Fibroblast of villous mesenchyme (primary cell): ENCODE measurements at regions not wholly inside any gene's neighbourhood (a gene's known extent, or its start where the extent isn't known, plus 50 kb on each side); places are given as distances from the start of the nearest gene placed in this dataset.

Experiments used
- DNase-seq: peaks from one replicate; pipeline ENCODE4 v3.0.0-alpha.2; 2010; ENCODE audit warnings: low read depth
- H3K4me3 ChIP-seq: 2 replicates; pipeline ENCODE4 v1.5.1; 2011; ENCODE audit warnings: low read depth, mild to moderate bottlenecking, low read length
- TF ChIP-seq, protein P1 (sequence below): IDR thresholded peaks from 2 replicates; pipeline ENCODE4 v1.5.1; 2012; ENCODE audit warnings: low read depth, mild to moderate bottlenecking, low read length; ENCODE audit not compliant: insufficient read depth

DNA sequence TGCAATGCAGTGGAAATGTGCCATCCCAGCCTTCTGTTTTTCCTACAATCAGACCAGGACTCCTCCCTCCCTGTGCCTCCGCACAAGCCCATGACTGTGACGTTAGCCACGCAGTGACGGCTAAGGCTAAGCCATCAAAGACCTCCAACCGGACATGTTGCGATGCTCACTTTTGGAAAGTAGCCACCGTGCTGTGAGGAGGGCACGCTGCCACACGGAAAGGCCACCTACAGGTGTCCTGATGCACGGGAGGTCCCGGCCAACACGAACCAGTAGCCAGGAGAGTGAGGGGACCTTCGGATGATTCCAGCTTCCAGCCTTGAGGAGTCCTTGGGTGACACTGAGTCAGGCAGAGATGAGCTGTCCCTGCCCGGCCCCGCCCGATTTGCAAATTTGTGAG lies 53.9 kb downstream of the FOXL1 start:
- TF ChIP-seq, protein P1, sequence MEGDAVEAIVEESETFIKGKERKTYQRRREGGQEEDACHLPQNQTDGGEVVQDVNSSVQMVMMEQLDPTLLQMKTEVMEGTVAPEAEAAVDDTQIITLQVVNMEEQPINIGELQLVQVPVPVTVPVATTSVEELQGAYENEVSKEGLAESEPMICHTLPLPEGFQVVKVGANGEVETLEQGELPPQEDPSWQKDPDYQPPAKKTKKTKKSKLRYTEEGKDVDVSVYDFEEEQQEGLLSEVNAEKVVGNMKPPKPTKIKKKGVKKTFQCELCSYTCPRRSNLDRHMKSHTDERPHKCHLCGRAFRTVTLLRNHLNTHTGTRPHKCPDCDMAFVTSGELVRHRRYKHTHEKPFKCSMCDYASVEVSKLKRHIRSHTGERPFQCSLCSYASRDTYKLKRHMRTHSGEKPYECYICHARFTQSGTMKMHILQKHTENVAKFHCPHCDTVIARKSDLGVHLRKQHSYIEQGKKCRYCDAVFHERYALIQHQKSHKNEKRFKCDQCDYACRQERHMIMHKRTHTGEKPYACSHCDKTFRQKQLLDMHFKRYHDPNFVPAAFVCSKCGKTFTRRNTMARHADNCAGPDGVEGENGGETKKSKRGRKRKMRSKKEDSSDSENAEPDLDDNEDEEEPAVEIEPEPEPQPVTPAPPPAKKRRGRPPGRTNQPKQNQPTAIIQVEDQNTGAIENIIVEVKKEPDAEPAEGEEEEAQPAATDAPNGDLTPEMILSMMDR: no peak
- no peak for DNase-seq
- no peak overlapping the region for H3K4me3 ChIP-seq

DNA sequence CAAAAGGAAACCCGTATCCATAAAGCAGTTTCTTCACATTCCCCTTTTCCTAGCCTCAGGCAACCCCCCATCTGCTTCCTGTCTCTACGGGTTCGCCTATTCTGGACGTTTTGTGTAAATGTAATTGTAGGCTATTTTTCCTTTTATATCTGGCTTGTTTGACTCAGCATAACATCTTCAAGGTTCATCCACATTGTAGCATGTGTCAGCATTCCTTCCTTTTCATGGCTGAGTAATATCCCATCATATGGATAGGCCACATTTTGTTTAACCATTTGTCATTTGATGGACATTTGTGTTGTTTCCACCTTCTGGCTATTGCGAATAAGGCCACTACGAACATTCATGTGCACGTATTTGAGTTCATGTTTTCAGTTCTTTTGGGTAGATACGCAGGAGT lies 54.6 kb downstream of the FOXL1 start:
- DNase-seq: no peak
- H3K4me3 ChIP-seq: no peak overlapping the region
- TF ChIP-seq, protein P1: no peak

DNA sequence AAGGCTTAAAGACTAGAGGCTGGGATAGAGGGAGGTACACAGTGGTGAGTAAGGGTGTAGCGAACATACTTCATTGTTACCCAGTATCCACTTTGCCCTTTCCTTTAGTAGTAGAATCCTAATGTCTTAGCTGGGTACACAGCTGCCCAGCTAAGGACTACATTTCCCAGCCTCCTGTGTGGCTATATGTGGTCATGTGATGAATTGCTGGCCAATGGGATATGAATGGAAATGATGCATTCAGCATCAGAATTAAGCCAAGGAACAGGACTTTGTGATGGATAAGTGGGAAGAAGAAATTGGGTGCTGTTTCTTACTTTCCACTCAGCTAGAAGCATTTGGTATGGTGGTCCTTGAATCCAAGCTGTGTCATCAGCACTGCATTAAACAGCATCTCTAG lies 55.9 kb downstream of the FOXL1 start:
- no peak overlapping the region for H3K4me3 ChIP-seq
- DNase-seq: peak; percentile 15
- TF ChIP-seq, protein P1: no peak

DNA sequence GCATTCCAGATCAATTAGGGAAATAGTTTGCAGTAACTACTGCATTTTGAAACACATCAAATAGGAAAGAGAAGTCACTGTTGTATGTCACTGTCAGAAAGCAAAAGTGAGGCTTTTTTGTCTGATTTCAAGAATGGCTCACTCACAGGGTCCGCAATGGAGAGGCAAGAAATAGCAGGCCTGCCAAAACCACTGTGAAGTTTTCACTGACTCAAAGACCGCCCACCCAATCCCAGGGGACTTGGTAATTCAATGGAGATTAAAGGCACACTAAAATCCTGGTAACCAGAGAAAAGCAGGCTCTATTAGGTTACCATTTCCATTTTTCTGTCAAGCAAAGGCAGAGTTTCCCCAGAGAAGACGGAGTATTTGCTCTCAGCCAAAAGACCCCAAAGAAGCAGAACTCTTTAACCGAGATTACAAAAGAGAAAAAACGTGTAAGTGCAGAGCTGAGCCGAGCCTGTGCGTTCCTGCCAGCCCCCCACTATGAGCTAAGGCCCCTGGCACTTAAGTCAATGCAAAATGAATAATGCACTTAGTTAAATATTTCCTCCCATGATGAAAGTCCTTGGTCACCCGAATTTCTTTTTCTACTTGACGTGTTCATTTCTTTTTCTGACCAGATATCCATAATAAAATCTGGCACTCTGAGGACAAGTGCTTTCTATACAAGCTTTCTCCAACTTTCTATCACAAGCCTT lies 57.0 kb downstream of the FOXL1 start:
- TF ChIP-seq, protein P1: no peak
- H3K4me3 ChIP-seq: no peak overlapping the region
- DNase-seq: peak; percentile 4

DNA sequence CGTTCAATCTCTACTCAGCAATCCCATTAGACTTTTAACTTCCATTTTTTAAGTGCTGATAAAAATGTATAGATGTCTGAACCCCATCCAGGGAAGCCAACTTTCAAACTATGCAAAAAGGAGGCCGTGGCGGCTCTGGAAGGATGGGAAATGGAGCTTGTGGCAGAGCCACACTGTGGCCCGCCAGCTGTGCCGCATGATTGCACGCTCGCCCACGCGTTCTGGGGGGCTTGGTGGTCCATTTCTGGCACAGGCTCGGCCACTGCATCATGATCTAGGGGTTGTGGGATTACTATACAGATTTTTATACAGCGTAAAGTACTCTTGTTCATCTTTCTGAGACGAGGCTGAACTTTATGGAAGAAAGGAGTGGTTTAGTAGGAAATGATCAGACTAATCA lies 57.6 kb downstream of the FOXL1 start:
- H3K4me3 ChIP-seq: no peak overlapping the region
- no peak for DNase-seq
- TF ChIP-seq, protein P1: no peak

DNA sequence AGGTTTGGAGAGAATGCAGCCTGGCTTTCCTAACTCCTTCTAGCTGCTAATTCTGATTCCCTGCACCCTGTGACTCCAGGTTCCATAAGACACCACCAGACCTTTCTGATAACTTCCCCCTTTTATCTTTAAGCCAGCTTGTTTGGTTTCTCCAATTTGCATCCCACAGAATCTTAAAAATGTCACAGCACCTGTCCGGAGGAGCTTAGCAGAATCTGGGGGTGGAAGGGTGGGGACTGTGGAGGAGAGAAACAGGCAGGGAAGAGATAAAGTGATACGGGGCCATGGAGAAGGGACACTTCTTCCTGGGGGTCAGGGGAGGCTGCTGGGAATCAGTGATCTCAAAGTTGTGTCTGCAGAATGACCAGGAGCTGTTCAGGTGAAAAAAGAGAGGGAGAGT lies 59.4 kb downstream of the FOXL1 start:
- DNase-seq: no peak
- no peak overlapping the region for H3K4me3 ChIP-seq

More for the DNA sequence above, 59.4 kb downstream of the FOXL1 start:
- TF ChIP-seq, protein P1: no peak
